AG10803 (cell line): ENCODE measurements at regions not wholly inside any gene's neighbourhood (a gene's known extent, or its start where the extent isn't known, plus 50 kb on each side); places are given as distances from the start of the nearest gene placed in this dataset.
A peak's percentile ranks its signal among the peaks of the same experiment; 100 is the strongest.

Source experiments
- DNase-seq: peaks from one replicate; pipeline ENCODE4 v3.0.0; 2010; ENCODE audit warnings: low read depth
- H3K4me3 ChIP-seq: 2 replicates; pipeline ENCODE4 v1.5.1; 2011; ENCODE audit warnings: mild to moderate bottlenecking, low read length, control low read depth
- CTCF ChIP-seq: conservative IDR thresholded peaks from 2 replicates; pipeline ENCODE4 v1.5.1; 2011; ENCODE audit warnings: mild to moderate bottlenecking, low read length, control low read depth, inconsistent platforms

- no peak for DNase-seq
- no peak overlapping the region for H3K4me3 ChIP-seq
- TF ChIP-seq CTCF, result no peak
Observed at GRCh38 chr14:53514197-53514596, 361.1 kb upstream of the DDHD1 start.

- DNase-seq, result no peak
- TF ChIP-seq CTCF, result no peak
- H3K4me3 ChIP-seq, result no peak overlapping the region
Observed at GRCh38 chr14:53510281-53510912, 357.3 kb upstream of the DDHD1 start.

GRCh38 chr14:53509276-53510244, 356.4 kb upstream of the DDHD1 start:
- DNase-seq, result peak; percentile 88
- TF ChIP-seq CTCF, result no peak
- no peak overlapping the region for H3K4me3 ChIP-seq

DNA sequence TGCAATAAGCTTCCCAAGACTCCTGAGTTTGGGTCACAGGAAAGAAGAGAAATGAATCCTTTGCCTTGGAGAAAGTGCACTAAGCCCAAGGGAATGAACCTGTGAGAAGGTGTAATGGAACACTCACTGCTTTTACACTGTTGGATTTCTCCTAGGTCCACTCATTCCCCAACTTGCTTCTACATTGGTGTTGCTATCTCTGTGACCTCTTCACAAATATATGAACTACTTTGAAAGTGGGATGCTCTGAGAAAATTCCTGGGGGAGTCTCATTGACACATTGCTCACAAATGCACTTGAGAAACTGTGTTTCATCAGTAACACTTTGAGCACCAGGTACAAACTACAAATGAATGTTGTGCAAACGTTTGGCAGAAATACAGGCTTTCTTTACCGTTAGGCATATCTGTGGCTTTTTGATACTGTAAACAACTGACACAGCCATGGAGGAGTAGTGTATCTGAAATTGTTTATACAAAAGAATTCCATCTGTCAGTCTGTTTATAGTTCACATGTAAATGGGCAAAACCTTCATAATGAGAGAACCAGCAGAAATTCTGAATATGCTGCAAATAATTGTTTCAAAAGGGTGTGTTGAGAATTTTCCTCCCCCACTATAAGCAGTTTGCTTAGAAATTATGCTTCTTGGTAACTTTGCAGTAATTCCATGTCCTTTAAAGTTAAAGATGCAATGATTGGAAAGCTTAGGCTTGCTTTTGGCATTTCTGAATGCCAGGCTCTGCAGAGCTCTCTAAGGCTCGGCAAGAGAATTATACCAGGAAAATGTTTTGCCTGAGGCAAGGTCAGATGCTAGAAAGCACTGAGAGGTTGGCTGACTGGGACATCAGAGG, 348.5 kb upstream of the DDHD1 start:
- no peak for TF ChIP-seq CTCF
- H3K4me3 ChIP-seq, result no peak overlapping the region
- peak; percentile 71 for DNase-seq

DNA sequence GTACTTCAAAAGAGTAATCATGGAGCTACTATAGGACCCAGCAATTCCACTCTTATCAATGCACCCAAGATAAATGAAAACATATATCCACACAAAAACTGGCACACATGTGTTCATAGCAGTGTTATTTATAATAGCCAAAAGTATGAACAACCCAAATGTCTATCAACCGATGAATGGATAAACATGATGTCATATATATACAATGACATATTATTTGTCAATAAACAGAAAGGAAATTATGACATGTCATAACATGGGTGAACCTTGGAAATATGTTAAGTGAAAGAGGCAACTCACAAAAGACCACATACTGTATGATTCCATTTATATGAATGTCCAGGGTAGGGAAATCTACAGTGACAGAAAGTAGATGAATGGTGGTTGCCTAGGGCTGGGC, 347.1 kb upstream of the DDHD1 start:
- no peak for DNase-seq
- H3K4me3 ChIP-seq, result no peak overlapping the region
- TF ChIP-seq CTCF, result no peak

DNA sequence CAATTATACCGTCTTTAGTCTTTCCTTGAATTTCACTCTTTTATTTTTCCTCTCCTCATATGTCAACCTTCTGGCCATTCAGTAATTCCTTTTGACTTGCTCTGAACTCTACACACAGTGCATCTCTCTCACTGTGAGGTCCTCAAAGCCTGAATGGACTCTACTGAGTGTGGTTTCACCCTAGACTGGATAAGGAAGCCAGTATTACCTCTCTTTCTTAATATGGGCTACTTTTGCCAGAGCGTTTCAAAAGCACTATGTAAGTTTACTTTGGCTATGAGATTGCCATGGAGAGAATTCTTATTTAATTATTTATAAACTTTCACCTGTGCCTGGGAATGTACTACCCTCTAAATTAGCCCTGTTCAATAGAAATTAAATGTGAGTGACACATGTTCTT, 343.5 kb upstream of the DDHD1 start:
- DNase-seq, result no peak
- TF ChIP-seq CTCF, result no peak
- H3K4me3 ChIP-seq, result no peak overlapping the region
